Esophagus squamous epithelium (tissue), 5 donors: ENCODE measurements at regions not wholly inside any gene's neighbourhood (a gene's known extent, or its start where the extent isn't known, plus 50 kb on each side); places are given as distances from the start of the nearest gene placed in this dataset.

Experiments used
- DNase-seq: peaks from one replicate; lab custom pipeline; 2025; lab: John Stamatoyannopoulos, UW
- H3K27ac ChIP-seq, 4 donors: fragments of 200-600 bp; sonication (generic); one replicate each; pipeline ENCODE4 v1.5.1; 2016 to 2019; ENCODE audit warnings: mild to moderate bottlenecking in 1 of 4
- H3K27me3 ChIP-seq, 4 donors: fragments of 200-600 bp; sonication (generic); 1 replicate in 3 of 4; 2 replicates in 1 of 4; pipeline versions ENCODE4 v1.5.1 to v1.6.0; 2017 to 2021; ENCODE audit warnings: antibody characterized with exemption in 1 of 4
- H3K36me3 ChIP-seq, 3 donors: fragments of 200-600 bp; sonication (generic); one replicate each; pipeline ENCODE4 v1.5.1; 2016 to 2019
- H3K4me1 ChIP-seq, 3 donors: fragments of 200-600 bp; sonication (generic); one replicate each; pipeline ENCODE4 v1.5.1; 2017 to 2019
- H3K4me3 ChIP-seq, 4 donors: fragments of 200-600 bp; sonication (generic); 1 replicate in 3 of 4; 2 replicates in 1 of 4; pipeline ENCODE4 v1.5.1; 2016 to 2019; ENCODE audit warnings: mild to moderate bottlenecking in 2 of 4, moderate library complexity in 1 of 4
- H3K9me3 ChIP-seq, 3 donors: fragments of 200-600 bp; sonication (generic); one replicate each; pipeline ENCODE4 v1.5.1; 2016 to 2019
- CTCF ChIP-seq, 6 experiments: fragments of 450-650 bp in 4 of 6; fragments of 200-600 bp in 2 of 6; sonication (generic) in 2 of 6; IDR thresholded peaks; one replicate each; pipeline ENCODE4 v1.5.1; 2016 to 2019; ENCODE audit warnings: antibody characterized with exemption in 6 of 6, mild to moderate bottlenecking in 4 of 6, moderate library complexity in 4 of 6
- POLR2A ChIP-seq, 4 donors: fragments of 450-650 bp; IDR thresholded peaks; one replicate each; pipeline ENCODE4 v1.6.1; 2017; ENCODE audit warnings: antibody characterized with exemption in 4 of 4, mild to moderate bottlenecking in 4 of 4, moderate library complexity in 3 of 4
- WGBS, 2 donors: methylation state at CpG; one replicate each; pipeline ENCODE4 v1.1.5; 2018; 5-methylcytosine and 5-hydroxymethylcytosine counted together
- intact Hi-C: fragments of 100-400 bp; cut with DNase I; formaldehyde crosslinking; loops from one replicate; pipeline ENCODE4 v1.15.0; 2022
- donor health status: DM: yes; HTN: yes; CAD: no.

GRCh38 chr13:54175466-54175865 is 1146.9 kb downstream of the OLFM4 start:
- Histone ChIP-seq H3K27me3 (no peaks in the 10 kb centered on the region), H3K36me3 (no peaks in the 10 kb centered on the region), H3K27ac (no peak overlapping the region), H3K4me3 (no peak overlapping the region), H3K9me3 (no peaks in the 10 kb centered on the region), H3K4me1 (no peaks in the 10 kb centered on the region)
- no peak for TF ChIP-seq POLR2A (IDR thresholded peaks at IDR 0.05)
- no peak for TF ChIP-seq CTCF (IDR thresholded peaks at IDR 0.05)
- intact Hi-C loops: no loop called here
- DNase-seq: no peak
- WGBS, 2 donors: 50 to 58% methylated on average over 1 of the region's 1 CpG

- Histone ChIP-seq H3K4me3 (no peak overlapping the region), H3K4me1 (no peaks in the 10 kb centered on the region), H3K9me3 (no peaks in the 10 kb centered on the region), H3K27ac (no peak overlapping the region), H3K27me3 (no peaks in the 10 kb centered on the region), H3K36me3 (no peaks in the 10 kb centered on the region)
- intact Hi-C loops: no loop called here
- TF ChIP-seq CTCF (IDR thresholded peaks at IDR 0.05): no peak
- TF ChIP-seq POLR2A (IDR thresholded peaks at IDR 0.05): no peak
- no peak for DNase-seq
- 55 to 64% methylated on average over 3 of the region's 3 CpGs for WGBS, 2 donors
These were observed 1148.9 kb downstream of the OLFM4 start for GRCh38 chr13:54177466-54177865.

GRCh38 chr13:54183166-54183565 is 1154.6 kb downstream of the OLFM4 start:
- WGBS, 2 donors: 0% methylated on average over 1 of the region's 1 CpG
- intact Hi-C loops: no loop called here
- no peak for DNase-seq
- no peaks in the 10 kb centered on the region for H3K9me3 ChIP-seq
- H3K27ac ChIP-seq: no peak overlapping the region
- H3K36me3 ChIP-seq: no peaks in the 10 kb centered on the region
- H3K27me3 ChIP-seq: no peaks in the 10 kb centered on the region
- TF ChIP-seq POLR2A (IDR thresholded peaks at IDR 0.05): no peak
- TF ChIP-seq CTCF (IDR thresholded peaks at IDR 0.05): no peak
- peaks cover 0 to 24% (median 0%) of the 10 kb centered on the region in 3 donors for H3K4me1 ChIP-seq
- no peak overlapping the region for H3K4me3 ChIP-seq

GRCh38 chr13:54183728-54184127 is 1155.1 kb downstream of the OLFM4 start:
- Histone ChIP-seq H3K4me3 (no peak overlapping the region), H3K4me1 (peaks cover 0 to 24% (median 0%) of the 10 kb centered on the region in 3 donors), H3K9me3 (no peaks in the 10 kb centered on the region), H3K27me3 (no peaks in the 10 kb centered on the region), H3K36me3 (no peaks in the 10 kb centered on the region), H3K27ac (no peak overlapping the region)
- no peak for DNase-seq
- WGBS, 2 donors: 23 to 35% methylated on average over 6 of the region's 6 CpGs
- intact Hi-C loops: no loop called here
- no peak for TF ChIP-seq POLR2A (IDR thresholded peaks at IDR 0.05)
- no peak for TF ChIP-seq CTCF (IDR thresholded peaks at IDR 0.05)

GRCh38 chr13:54184576-54184975 is 1156.0 kb downstream of the OLFM4 start:
- Histone ChIP-seq H3K27ac (no peak overlapping the region), H3K27me3 (no peaks in the 10 kb centered on the region), H3K4me1 (peaks cover 0 to 24% (median 0%) of the 10 kb centered on the region in 3 donors), H3K9me3 (no peaks in the 10 kb centered on the region), H3K4me3 (no peak overlapping the region), H3K36me3 (no peaks in the 10 kb centered on the region)
- WGBS, 2 donors: 37 to 54% methylated on average over 4 of the region's 4 CpGs
- intact Hi-C loops: no loop called here
- no peak for TF ChIP-seq POLR2A (IDR thresholded peaks at IDR 0.05)
- TF ChIP-seq CTCF (IDR thresholded peaks at IDR 0.05): no peak
- DNase-seq: no peak
